ENCODE measurements at regions not wholly inside any gene's neighbourhood (a gene's known extent, or its start where the extent isn't known, plus 50 kb on each side); places are given as distances from the start of the nearest gene placed in this dataset.

DNA sequence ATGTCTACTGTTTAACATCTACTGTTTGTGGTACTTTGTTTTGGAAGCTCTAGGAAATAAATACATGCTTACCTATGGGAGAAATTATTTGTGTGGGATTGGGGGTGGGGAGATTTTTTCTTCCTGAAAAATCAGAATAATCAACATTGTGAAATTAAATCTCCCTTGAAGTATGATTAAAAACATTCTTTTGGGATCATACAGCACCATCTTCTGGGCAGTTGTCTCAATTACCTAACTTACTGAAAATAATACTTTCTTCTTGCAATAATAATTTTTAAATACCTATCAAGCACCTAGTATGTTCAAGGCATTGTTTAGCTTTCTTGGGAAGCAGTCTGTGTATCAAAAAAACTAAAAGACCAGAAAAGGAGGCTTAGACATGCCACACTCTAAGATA, 576.5 kb upstream of the ARGLU1 start:
- H3K27ac ChIP-seq (ENCODE audit: insufficient read depth, low read depth, low read length), result no peak overlapping the region
- H3K9me3 ChIP-seq (replicated peaks; ENCODE audit: control insufficient read depth, insufficient read depth, low read length), result no peaks in the 10 kb centered on the region
- H3K4me2 ChIP-seq (ENCODE audit: insufficient read depth, low read length), result no peak overlapping the region
- ChIA-PET CTCF (interaction anchor here (1.4 to 1.7 kb wide), 2 partner anchors 59 to 608 kb away, joined by 5 to 6 read pairs; no protein-coding TSS in a partner anchor), POLR2A (no interaction called here)
- DNase-seq (ENCODE audit: low read depth, low spot score) (peak; percentile 60), FAIRE-seq (no peak)
- H3K4me1 ChIP-seq (ENCODE audit: control insufficient read depth, extremely low read depth, insufficient read depth, low read length), result no peaks in the 10 kb centered on the region
- BruUV-seq (replicated peaks), result no TSS peak
- H3K9ac ChIP-seq (replicated peaks; ENCODE audit: extremely low read depth, insufficient read depth, low read length), result no peak overlapping the region
- dilution Hi-C loops (cut with MboI; ENCODE audit: extremely low pct_ligation_motif_present, low sequenced_read_pairs) (no loop called here), intact Hi-C loops (cut with micrococcal nuclease) (loop anchor here (5.0 to 10.0 kb wide), 2 partner anchors 607 to 1010 kb away; partner anchors contain the start of gene EFNB2)
- H2AFZ ChIP-seq (ENCODE audit: low read depth, low read length), result no peak overlapping the region
- no peaks in the 10 kb centered on the region for H3K36me3 ChIP-seq (ENCODE audit: control insufficient read depth in 2 of 2, extremely low read depth in 1 of 2, insufficient read depth in 2 of 2, low read length in 2 of 2)
- peaks cover 0 to 1% of the 10 kb centered on the region in 2 experiments for H3K27me3 ChIP-seq (ENCODE audit: control insufficient read depth in 2 of 2, insufficient read depth in 2 of 2, low read length in 2 of 2)
- TF ChIP-seq POLR2A (IDR thresholded peaks at IDR 0.05; ENCODE audit: low read depth, low read length), result no peak
- TF ChIP-seq FOS (IDR thresholded peaks at IDR 0.05; ENCODE audit: borderline replicate concordance, insufficient read depth, low read length), result no peak
- TF ChIP-seq, protein P1, sequence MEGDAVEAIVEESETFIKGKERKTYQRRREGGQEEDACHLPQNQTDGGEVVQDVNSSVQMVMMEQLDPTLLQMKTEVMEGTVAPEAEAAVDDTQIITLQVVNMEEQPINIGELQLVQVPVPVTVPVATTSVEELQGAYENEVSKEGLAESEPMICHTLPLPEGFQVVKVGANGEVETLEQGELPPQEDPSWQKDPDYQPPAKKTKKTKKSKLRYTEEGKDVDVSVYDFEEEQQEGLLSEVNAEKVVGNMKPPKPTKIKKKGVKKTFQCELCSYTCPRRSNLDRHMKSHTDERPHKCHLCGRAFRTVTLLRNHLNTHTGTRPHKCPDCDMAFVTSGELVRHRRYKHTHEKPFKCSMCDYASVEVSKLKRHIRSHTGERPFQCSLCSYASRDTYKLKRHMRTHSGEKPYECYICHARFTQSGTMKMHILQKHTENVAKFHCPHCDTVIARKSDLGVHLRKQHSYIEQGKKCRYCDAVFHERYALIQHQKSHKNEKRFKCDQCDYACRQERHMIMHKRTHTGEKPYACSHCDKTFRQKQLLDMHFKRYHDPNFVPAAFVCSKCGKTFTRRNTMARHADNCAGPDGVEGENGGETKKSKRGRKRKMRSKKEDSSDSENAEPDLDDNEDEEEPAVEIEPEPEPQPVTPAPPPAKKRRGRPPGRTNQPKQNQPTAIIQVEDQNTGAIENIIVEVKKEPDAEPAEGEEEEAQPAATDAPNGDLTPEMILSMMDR (IDR thresholded peaks at IDR 0.05; ENCODE audit: extremely low read depth in 1 of 2, insufficient read depth in 1 of 2, low read depth in 1 of 2, low read length in 2 of 2), result peak in 1 of 2 donors; percentile 5
- no peak overlapping the region for H3K4me3 ChIP-seq (replicated peaks in 1 of 3; ENCODE audit: insufficient read depth in 1 of 3, low read depth in 1 of 3, low read length in 3 of 3)
- H3K79me2 ChIP-seq (ENCODE audit: control insufficient read depth, insufficient read depth, low read length), result no peaks in the 10 kb centered on the region
- no peaks in the 10 kb centered on the region for H4K20me1 ChIP-seq (replicated peaks; ENCODE audit: control insufficient read depth, extremely low read depth, insufficient read depth, low read length)
- H3K9me1 ChIP-seq (replicated peaks; ENCODE audit: control insufficient read depth, extremely low read depth, insufficient read depth, low read length), result no peaks in the 10 kb centered on the region

DNA sequence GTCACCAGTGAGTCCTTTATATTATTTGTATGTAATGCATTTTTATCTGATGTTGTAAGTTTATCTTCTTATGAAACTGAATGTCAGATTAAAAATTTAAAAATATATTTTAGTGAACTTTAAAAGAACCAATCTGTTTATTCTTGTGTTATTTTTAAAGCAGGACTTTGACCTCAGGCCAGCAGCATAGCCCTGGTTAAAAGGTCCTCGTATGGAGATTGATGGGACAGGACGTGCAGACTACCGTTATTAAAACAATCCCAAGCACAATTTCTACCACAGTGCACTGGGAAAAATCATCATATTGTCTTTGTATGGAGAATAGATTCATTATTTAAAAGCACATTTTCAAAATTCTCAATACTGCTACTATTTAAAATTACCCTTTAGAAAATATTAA, 573.8 kb upstream of the ARGLU1 start:
- Histone ChIP-seq H3K4me3 (replicated peaks in 1 of 3; ENCODE audit: insufficient read depth in 1 of 3, low read depth in 1 of 3, low read length in 3 of 3) (no peak overlapping the region), H3K27ac (ENCODE audit: insufficient read depth, low read depth, low read length) (no peak overlapping the region), H3K4me1 (ENCODE audit: control insufficient read depth, extremely low read depth, insufficient read depth, low read length) (no peaks in the 10 kb centered on the region), H3K9me3 (replicated peaks; ENCODE audit: control insufficient read depth, insufficient read depth, low read length) (no peaks in the 10 kb centered on the region), H3K27me3 (ENCODE audit: control insufficient read depth in 2 of 2, insufficient read depth in 2 of 2, low read length in 2 of 2) (peaks cover 0 to 2% of the 10 kb centered on the region in 2 experiments), H2AFZ (ENCODE audit: low read depth, low read length) (no peak overlapping the region), H4K20me1 (replicated peaks; ENCODE audit: control insufficient read depth, extremely low read depth, insufficient read depth, low read length) (no peaks in the 10 kb centered on the region), H3K4me2 (ENCODE audit: insufficient read depth, low read length) (no peak overlapping the region), H3K9ac (replicated peaks; ENCODE audit: extremely low read depth, insufficient read depth, low read length) (no peak overlapping the region), H3K9me1 (replicated peaks; ENCODE audit: control insufficient read depth, extremely low read depth, insufficient read depth, low read length) (no peaks in the 10 kb centered on the region), H3K79me2 (ENCODE audit: control insufficient read depth, insufficient read depth, low read length) (no peaks in the 10 kb centered on the region), H3K36me3 (ENCODE audit: control insufficient read depth in 2 of 2, extremely low read depth in 1 of 2, insufficient read depth in 2 of 2, low read length in 2 of 2) (no peaks in the 10 kb centered on the region)
- ChIA-PET POLR2A (no interaction called here), CTCF (no interaction called here)
- BruUV-seq (replicated peaks), result no TSS peak
- TF ChIP-seq GATA2 (IDR thresholded peaks at IDR 0.05; ENCODE audit: insufficient read depth, insufficient read length, low read depth, low read length) (no peak), JUN (IDR thresholded peaks at IDR 0.05; ENCODE audit: borderline replicate concordance, insufficient read depth, insufficient read length, low read depth) (no peak), POLR2AphosphoS5 (IDR thresholded peaks at IDR 0.05; ENCODE audit: insufficient read depth, low read depth, low read length) (no peak), MYC (IDR thresholded peaks at IDR 0.05; ENCODE audit: low read depth, low read length) (no peak)
- TF ChIP-seq, protein P1 (IDR thresholded peaks at IDR 0.05; ENCODE audit: extremely low read depth in 1 of 2, insufficient read depth in 1 of 2, low read depth in 1 of 2, low read length in 2 of 2), result no peak
- TF ChIP-seq, protein P2, sequence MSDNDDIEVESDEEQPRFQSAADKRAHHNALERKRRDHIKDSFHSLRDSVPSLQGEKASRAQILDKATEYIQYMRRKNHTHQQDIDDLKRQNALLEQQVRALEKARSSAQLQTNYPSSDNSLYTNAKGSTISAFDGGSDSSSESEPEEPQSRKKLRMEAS (IDR thresholded peaks at IDR 0.05; ENCODE audit: insufficient read depth, insufficient read length), result no peak
- DNase-seq (ENCODE audit: low read depth, low spot score) (no peak), FAIRE-seq (no peak)
- dilution Hi-C loops (cut with MboI; ENCODE audit: extremely low pct_ligation_motif_present, low sequenced_read_pairs) (no loop called here), intact Hi-C loops (cut with micrococcal nuclease) (loop anchor here (5.0 to 10.0 kb wide), 2 partner anchors 604 to 1013 kb away; partner anchors contain the start of gene EFNB2)
